HepG2 (cell line): ENCODE measurements at regions not wholly inside any gene's neighbourhood (a gene's known extent, or its start where the extent isn't known, plus 50 kb on each side); places are given as distances from the start of the nearest gene placed in this dataset.

Experiments used
- ATAC-seq: fragments of 200-7000 bp; cut with Tn5 transposase; 3 replicates; pipeline ENCODE4 v1.9.1; 2020; ENCODE audit warnings: mild to moderate bottlenecking, moderate library complexity
- BruUV-seq: library from RNA; stranded (reverse); fragments of 400-500 nt; replicated peaks from 2 replicates; lab custom pipeline; 2021; lab: Mats Ljungman, UMichigan
- CTCF ChIA-PET: fragments of 300-600 bp; formaldehyde crosslinking; extraction: SDS; loops from one replicate; lab custom pipeline; 2021; ENCODE audit warnings: low total read pairs, inconsistent platforms, low intra/inter-chr PET ratio; lab: Yijun Ruan, JAX
- POLR2A ChIA-PET: fragments of 350-600 bp; sonication (Branson Sonifier 250); formaldehyde crosslinking; loops from one replicate; lab custom pipeline; 2020; ENCODE audit warnings: antibody characterized with exemption, inconsistent platforms; lab: Yijun Ruan, JAX
- DNase-seq: peaks from one replicate; pipeline ENCODE4 v3.0.0-alpha.2; 2015; ENCODE audit warnings: low spot score
- FAIRE-seq: peaks from 3 replicates; lab custom pipeline; 2011; peaks lifted over from hg19 to GRCh38; lab: Jason Lieb, UNC
- H2AFZ ChIP-seq: one replicate; pipeline ENCODE4 v1.6.1; 2011; ENCODE audit warnings: low read length, inconsistent platforms
- H3K27ac ChIP-seq: fragments of 300-600 bp; 3 replicates; pipeline ENCODE4 v1.8.0; 2011; ENCODE audit warnings: mixed run types, mild to moderate bottlenecking, mixed read lengths, low read length, inconsistent platforms; ENCODE audit not compliant: insufficient read depth; ENCODE audit errors: extremely low read length
- H3K27me3 ChIP-seq, 2 experiments: fragments of 200-600 bp in 1 of 2; 2 replicates in 1 of 2; 3 replicates in 1 of 2; pipeline versions ENCODE4 v1.6.0 to v1.8.0; 2011; ENCODE audit warnings: low read length in 2 of 2, mild to moderate bottlenecking in 2 of 2, moderate library complexity in 2 of 2, inconsistent platforms in 1 of 2; ENCODE audit not compliant: insufficient read depth in 2 of 2, control insufficient read depth in 1 of 2
- H3K36me3 ChIP-seq, 2 experiments: fragments of 200-600 bp in 1 of 2; replicated peaks in 1 of 2; 2 replicates in 1 of 2; 3 replicates in 1 of 2; pipeline versions ENCODE4 v1.5.1 to v1.8.0; 2011; ENCODE audit warnings: low read length in 2 of 2, inconsistent platforms in 1 of 2; ENCODE audit not compliant: insufficient read depth in 2 of 2, control insufficient read depth in 1 of 2
- H3K4me1 ChIP-seq: 2 replicates; pipeline ENCODE4 v1.5.1; 2012; ENCODE audit warnings: low read length, inconsistent platforms; ENCODE audit not compliant: insufficient read depth
- H3K4me2 ChIP-seq: 2 replicates; pipeline ENCODE4 v1.6.0; 2011; ENCODE audit warnings: low read depth, low read length, inconsistent platforms
- H3K4me3 ChIP-seq, 3 experiments: fragments of 200-600 bp in 1 of 3; sonication (generic), shearing (Covaris generic) in 1 of 3; replicated peaks in 1 of 3; 2 replicates each; pipeline ENCODE4 v1.5.1; 2011 to 2016; ENCODE audit warnings: low read length in 3 of 3, inconsistent platforms in 2 of 3, low read depth in 2 of 3, mild to moderate bottlenecking in 2 of 3, control low read depth in 1 of 3, mixed read lengths in 1 of 3; ENCODE audit not compliant: insufficient read depth in 1 of 3
- H3K79me2 ChIP-seq: one replicate; pipeline ENCODE4 v1.6.1; 2011; ENCODE audit warnings: low read length, inconsistent platforms; ENCODE audit not compliant: insufficient read depth
- H3K9ac ChIP-seq: 2 replicates; pipeline ENCODE4 v1.6.0; 2011; ENCODE audit warnings: mild to moderate bottlenecking, low read depth, low read length, inconsistent platforms; ENCODE audit not compliant: insufficient read depth
- H3K9me3 ChIP-seq: 2 replicates; pipeline ENCODE4 v1.5.1; 2012; ENCODE audit warnings: mild to moderate bottlenecking, low read length
- H4K20me1 ChIP-seq: 2 replicates; pipeline ENCODE4 v1.6.0; 2011; ENCODE audit warnings: inconsistent platforms, mild to moderate bottlenecking, low read length, moderate library complexity; ENCODE audit not compliant: insufficient read depth
- BRCA1 ChIP-seq: sonication (generic); formaldehyde crosslinking; IDR thresholded peaks from 2 replicates; pipeline ENCODE4 v1.4.0; 2020; ENCODE audit warnings: missing genetic modification reagents
- KLF16 ChIP-seq, 2 experiments: sonication (generic) in 1 of 2; formaldehyde crosslinking in 1 of 2; IDR thresholded peaks; 2 replicates each; pipeline versions ENCODE4 v1.6.1 to v1.8.0; 2016 to 2023; ENCODE audit warnings: missing genetic modification reagents in 2 of 2, missing compliant biosample characterization in 1 of 2
- NFIB ChIP-seq: sonication (generic); formaldehyde crosslinking; IDR thresholded peaks from 2 replicates; pipeline ENCODE4 v1.9.0; 2021; ENCODE audit warnings: missing genetic modification reagents, mild to moderate bottlenecking, borderline replicate concordance
- POLR2AphosphoS5 ChIP-seq: IDR thresholded peaks from 2 replicates; pipeline ENCODE4 v1.6.1; 2012; ENCODE audit warnings: low read depth, low read length
- SNRNP70 ChIP-seq: fragments of 200-400 bp; formaldehyde crosslinking; IDR thresholded peaks from 2 replicates; pipeline ENCODE4 v1.6.1; 2017; ENCODE audit warnings: mild to moderate bottlenecking, low read depth, low read length, moderate library complexity
- TEAD2 ChIP-seq: sonication (generic); formaldehyde crosslinking; IDR thresholded peaks from 2 replicates; pipeline ENCODE4 v1.9.0; 2021; ENCODE audit warnings: missing genetic modification reagents
- TP53 ChIP-seq: sonication (generic); formaldehyde crosslinking; conservative IDR thresholded peaks from 2 replicates; pipeline ENCODE4 v1.4.0; 2020; ENCODE audit warnings: missing genetic modification reagents
- TRAFD1 ChIP-seq: sonication (generic); formaldehyde crosslinking; IDR thresholded peaks from 2 replicates; pipeline ENCODE4 v1.5.1; 2020; ENCODE audit warnings: missing genetic modification reagents, mild to moderate bottlenecking, borderline replicate concordance
- ZBTB20 ChIP-seq: sonication (generic); formaldehyde crosslinking; IDR thresholded peaks from 2 replicates; pipeline ENCODE4 v1.8.1; 2023; ENCODE audit warnings: missing genetic modification reagents, low read depth, mild to moderate bottlenecking, borderline replicate concordance
- ZNF3 ChIP-seq: IDR thresholded peaks from 2 replicates; pipeline ENCODE4 v1.7.0; 2017; ENCODE audit warnings: inconsistent platforms
- ZNF337 ChIP-seq: sonication (generic); formaldehyde crosslinking; IDR thresholded peaks from 2 replicates; pipeline ENCODE4 v1.5.1; 2020; ENCODE audit warnings: missing genetic modification reagents, low read depth, mild to moderate bottlenecking, borderline replicate concordance
- WGBS: methylation state at CpG from one replicate; pipeline ENCODE4 v1.1.6; 2017; ENCODE audit warnings: low lambda C conversion rate; 5-methylcytosine and 5-hydroxymethylcytosine counted together
- in situ Hi-C: cut with HindIII; loops from 2 replicates; pipeline ENCODE4 v1.10.0; 2017; ENCODE audit warnings: low pct_unique_long_range_greater_than_20kb; ENCODE audit not compliant: extremely low pct_ligation_motif_present
- intact Hi-C: fragments of 100-400 bp; cut with micrococcal nuclease; formaldehyde crosslinking; loops from one replicate; pipeline ENCODE4 v1.10.0; 2022; ENCODE audit not compliant: unreplicated experiment
- TF ChIP-seq, protein P1 (sequence below): sonication (generic); formaldehyde crosslinking; IDR thresholded peaks from 2 replicates; pipeline ENCODE4 v1.4.0; 2020; ENCODE audit warnings: missing genetic modification reagents, borderline replicate concordance

GRCh38 chr20:55614220-55614757 lies 391.0 kb downstream of the CBLN4 start:
- TF ChIP-seq TP53 (CRISPR knock-in tag) (no peak), TRAFD1 (CRISPR knock-in tag) (no peak), NFIB (CRISPR knock-in tag) (no peak), ZNF337 (no peak), ZBTB20 (CRISPR knock-in tag) (no peak), ZNF3 (CRISPR knock-in tag) (no peak), SNRNP70 (no peak), TEAD2 (CRISPR knock-in tag) (no peak), BRCA1 (CRISPR knock-in tag) (no peak), KLF16 (CRISPR knock-in tag; IDR thresholded peaks at IDR 0.05) (no peak), POLR2AphosphoS5 (no peak)
- TF ChIP-seq, protein P1, sequence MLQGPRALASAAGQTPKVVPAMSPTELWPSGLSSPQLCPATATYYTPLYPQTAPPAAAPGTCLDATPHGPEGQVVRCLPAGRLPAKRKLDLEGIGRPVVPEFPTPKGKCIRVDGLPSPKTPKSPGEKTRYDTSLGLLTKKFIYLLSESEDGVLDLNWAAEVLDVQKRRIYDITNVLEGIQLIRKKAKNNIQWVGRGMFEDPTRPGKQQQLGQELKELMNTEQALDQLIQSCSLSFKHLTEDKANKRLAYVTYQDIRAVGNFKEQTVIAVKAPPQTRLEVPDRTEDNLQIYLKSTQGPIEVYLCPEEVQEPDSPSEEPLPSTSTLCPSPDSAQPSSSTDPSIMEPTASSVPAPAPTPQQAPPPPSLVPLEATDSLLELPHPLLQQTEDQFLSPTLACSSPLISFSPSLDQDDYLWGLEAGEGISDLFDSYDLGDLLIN (CRISPR knock-in tag) = no peak
- no peak overlapping the region for H3K4me3 ChIP-seq
- H3K27me3 ChIP-seq = no peaks in the 10 kb centered on the region
- DNase-seq (no peak), FAIRE-seq (no peak), ATAC-seq (no peak)
- no peaks in the 10 kb centered on the region for H4K20me1 ChIP-seq
- CTCF ChIA-PET = no interaction called here
- in situ Hi-C loops = no loop called here
- H3K9me3 ChIP-seq = peaks cover 94% of the 10 kb centered on the region
- no peaks in the 10 kb centered on the region for H3K36me3 ChIP-seq
- no peaks in the 10 kb centered on the region for H3K4me1 ChIP-seq
- no peaks in the 10 kb centered on the region for H3K79me2 ChIP-seq
- 51% methylated on average over 7 of the region's 7 CpGs for WGBS
- no peak overlapping the region for H3K9ac ChIP-seq
- no TSS peak for BruUV-seq
- no peak overlapping the region for H2AFZ ChIP-seq
- intact Hi-C loops = no loop called here
- H3K4me2 ChIP-seq = no peak overlapping the region
- POLR2A ChIA-PET = no interaction called here
- no peak overlapping the region for H3K27ac ChIP-seq
